Neural progenitor cell (in vitro differentiated cells): ENCODE measurements at regions not wholly inside any gene's neighbourhood (a gene's known extent, or its start where the extent isn't known, plus 50 kb on each side); places are given as distances from the start of the nearest gene placed in this dataset.

Experiments used
- CTCF ChIP-seq: fragments of 200-600 bp; sonication (generic); IDR thresholded peaks from 2 replicates; pipeline ENCODE4 v1.5.1; 2017; ENCODE audit warnings: antibody characterized with exemption, mild to moderate bottlenecking
- EZH2 ChIP-seq: fragments of 200-600 bp; sonication (generic); IDR thresholded peaks from 2 replicates; pipeline ENCODE4 v1.6.1; 2017; ENCODE audit warnings: antibody characterized with exemption, mild to moderate bottlenecking, moderate library complexity

- TF ChIP-seq CTCF: no peak
- TF ChIP-seq EZH2: no peak
Observed at GRCh38 chr4:29632199-29632598, 1088.0 kb upstream of the PCDH7 start.
